A172 (cell line): ENCODE measurements at regions not wholly inside any gene's neighbourhood (a gene's known extent, or its start where the extent isn't known, plus 50 kb on each side); places are given as distances from the start of the nearest gene placed in this dataset.
"Not testable (repeated sequence)": the region's sequence is repeated elsewhere in the genome, so short reads cannot be mapped to it uniquely, and the experiment has no call there.

Source experiments
- DNase-seq: peaks from one replicate; pipeline ENCODE4 v3.0.0-alpha.2; 2015; ENCODE audit warnings: low spot score

GRCh38 chr1:30207962-30208361 lies 515.4 kb downstream of the MATN1 start:
- not testable (repeated sequence) for DNase-seq

- DNase-seq = not testable (repeated sequence)
These were observed 516.8 kb downstream of the MATN1 start for GRCh38 chr1:30206631-30207030.

GRCh38 chr1:30204916-30205315 lies 518.5 kb downstream of the MATN1 start:
- not testable (repeated sequence) for DNase-seq

- no peak for DNase-seq
These were observed 522.4 kb downstream of the MATN1 start for GRCh38 chr1:30201015-30201414.

GRCh38 chr1:30200161-30200560 lies 523.2 kb downstream of the MATN1 start:
- no peak for DNase-seq

GRCh38 chr1:30199563-30199962 lies 523.8 kb downstream of the MATN1 start:
- no peak for DNase-seq

- DNase-seq = no peak
These were observed 524.5 kb downstream of the MATN1 start for GRCh38 chr1:30198795-30199403.

GRCh38 chr1:30198451-30198760 lies 525.0 kb downstream of the MATN1 start:
- DNase-seq = no peak

- no peak for DNase-seq
These were observed 525.5 kb downstream of the MATN1 start for GRCh38 chr1:30197639-30198450.

GRCh38 chr1:30196872-30197638 lies 526.3 kb downstream of the MATN1 start:
- DNase-seq = no peak

GRCh38 chr1:30196457-30196856 lies 526.9 kb downstream of the MATN1 start:
- no peak for DNase-seq

- no peak for DNase-seq
These were observed 527.8 kb downstream of the MATN1 start for GRCh38 chr1:30195424-30196134.

GRCh38 chr1:30194741-30195423 lies 528.5 kb downstream of the MATN1 start:
- no peak for DNase-seq

- no peak for DNase-seq
These were observed 529.3 kb downstream of the MATN1 start for GRCh38 chr1:30194046-30194619.

GRCh38 chr1:30192969-30193630 lies 530.3 kb downstream of the MATN1 start:
- DNase-seq = no peak

GRCh38 chr1:30191154-30191702 lies 532.2 kb downstream of the MATN1 start:
- peak; percentile 75 for DNase-seq

- no peak for DNase-seq
These were observed 532.8 kb downstream of the MATN1 start for GRCh38 chr1:30190511-30191153.

GRCh38 chr1:30189818-30190500 lies 533.4 kb downstream of the MATN1 start:
- no peak for DNase-seq

- DNase-seq = no peak
These were observed 534.4 kb downstream of the MATN1 start for GRCh38 chr1:30188999-30189398.
